GM23338 (cell line): ENCODE measurements at regions not wholly inside any gene's neighbourhood (a gene's known extent, or its start where the extent isn't known, plus 50 kb on each side); places are given as distances from the start of the nearest gene placed in this dataset.

Experiments used
- ATAC-seq: fragments of 200-7000 bp; cut with Tn5 transposase; 3 replicates; pipeline ENCODE4 v1.9.1; 2020
- DNase-seq: peaks from one replicate; pipeline ENCODE4 v3.0.0-alpha.2; 2015; ENCODE audit warnings: low spot score
- H2AFZ ChIP-seq: fragments of 200-600 bp; sonication (generic); 2 replicates; pipeline ENCODE4 v1.8.0; 2016; ENCODE audit warnings: antibody characterized with exemption, mild to moderate bottlenecking, moderate library complexity
- H3F3A ChIP-seq: fragments of 200-600 bp; sonication (generic); replicated peaks from 2 replicates; pipeline ENCODE4 v1.8.0; 2017; ENCODE audit warnings: antibody characterized with exemption, mixed run types, low read depth
- H3K27ac ChIP-seq: fragments of 200-600 bp; sonication (generic); 2 replicates; pipeline ENCODE4 v1.6.1; 2016; ENCODE audit warnings: low read depth
- H3K27me3 ChIP-seq: fragments of 200-600 bp; sonication (generic); 2 replicates; pipeline ENCODE4 v1.8.0; 2016; ENCODE audit warnings: mild to moderate bottlenecking, mixed run types, moderate library complexity; ENCODE audit not compliant: insufficient read depth
- H3K36me3 ChIP-seq: fragments of 200-600 bp; sonication (generic); 2 replicates; pipeline ENCODE4 v1.8.0; 2016; ENCODE audit warnings: mild to moderate bottlenecking; ENCODE audit not compliant: insufficient read depth
- H3K4me1 ChIP-seq: fragments of 200-600 bp; sonication (generic); 2 replicates; pipeline ENCODE4 v1.8.0; 2016; ENCODE audit warnings: mild to moderate bottlenecking, moderate library complexity; ENCODE audit not compliant: insufficient read depth
- H3K4me2 ChIP-seq: fragments of 200-600 bp; sonication (generic); 2 replicates; pipeline ENCODE4 v1.7.1; 2017; ENCODE audit warnings: mixed run types
- H3K4me3 ChIP-seq: fragments of 200-600 bp; sonication (generic); 2 replicates; pipeline ENCODE4 v1.6.1; 2016; ENCODE audit warnings: mixed run types
- H3K79me2 ChIP-seq: fragments of 200-600 bp; sonication (generic); replicated peaks from 2 replicates; pipeline ENCODE4 v1.8.0; 2017; ENCODE audit warnings: mild to moderate bottlenecking; ENCODE audit not compliant: insufficient read depth
- H3K9me2 ChIP-seq: fragments of 200-600 bp; sonication (generic); 2 replicates; pipeline ENCODE4 v1.8.0; 2017; ENCODE audit not compliant: insufficient read depth
- H4K20me1 ChIP-seq: fragments of 200-600 bp; sonication (generic); replicated peaks from 2 replicates; pipeline ENCODE4 v1.8.0; 2017; ENCODE audit warnings: mild to moderate bottlenecking; ENCODE audit not compliant: insufficient read depth
- H3K27ac Mint-ChIP-seq: 2 replicates; pipeline ENCODE4 v1.8.0; 2020; ENCODE audit warnings: inconsistent platforms, mild to moderate bottlenecking, moderate library complexity, mixed read lengths
- H3K27me3 Mint-ChIP-seq: 3 replicates; pipeline ENCODE4 v1.8.0; 2022; ENCODE audit warnings: low read depth, mild to moderate bottlenecking, moderate library complexity, mixed read lengths, inconsistent platforms; ENCODE audit not compliant: insufficient read depth, poor library complexity
- H3K36me3 Mint-ChIP-seq: 3 replicates; pipeline ENCODE4 v1.8.0; 2021; ENCODE audit warnings: low read depth, mild to moderate bottlenecking, inconsistent platforms, moderate library complexity, mixed read lengths
- H3K4me1 Mint-ChIP-seq: 3 replicates; pipeline ENCODE4 v1.8.0; 2020; ENCODE audit warnings: mild to moderate bottlenecking, inconsistent platforms, mixed read lengths
- H3K4me3 Mint-ChIP-seq: 3 replicates; pipeline ENCODE4 v1.8.0; 2021; ENCODE audit warnings: moderate library complexity, mild to moderate bottlenecking, inconsistent platforms, mixed read lengths
- H3K9me3 Mint-ChIP-seq: 3 replicates; pipeline ENCODE4 v1.8.0; 2020; ENCODE audit warnings: moderate library complexity, mild to moderate bottlenecking, inconsistent platforms, mixed read lengths
- CTCF ChIP-seq, 2 experiments: fragments of 200-600 bp in 1 of 2; sonication (generic) in 1 of 2; conservative IDR thresholded peaks; 2 replicates each; pipeline versions ENCODE4 v1.5.1 to v1.6.1; 2016 to 2017; ENCODE audit warnings: antibody characterized with exemption in 2 of 2, low read depth in 2 of 2, mild to moderate bottlenecking in 2 of 2, moderate library complexity in 1 of 2
- EZH2 ChIP-seq: fragments of 200-600 bp; sonication (generic); IDR thresholded peaks from one replicate; pipeline ENCODE4 v1.8.0; 2017; ENCODE audit warnings: antibody characterized with exemption, mild to moderate bottlenecking, low read depth; ENCODE audit not compliant: unreplicated experiment
- EZH2phosphoT487 ChIP-seq: fragments of 200-600 bp; sonication (generic); IDR thresholded peaks from one replicate; pipeline ENCODE4 v1.8.1; 2018; ENCODE audit warnings: antibody characterized with exemption; ENCODE audit not compliant: unreplicated experiment
- POLR2AphosphoS5 ChIP-seq: IDR thresholded peaks from 2 replicates; pipeline ENCODE4 v1.6.1; 2016; ENCODE audit warnings: antibody characterized with exemption, low read depth
- REST ChIP-seq: IDR thresholded peaks from one replicate; pipeline ENCODE4 v1.6.1; 2018; ENCODE audit warnings: antibody characterized with exemption; ENCODE audit not compliant: unreplicated experiment
- ZNF331 ChIP-seq: fragments of 250-450 bp; sonication (Bioruptor Pico); IDR thresholded peaks from 2 replicates; pipeline ENCODE4 v1.5.0; 2020; ENCODE audit warnings: low read depth, mild to moderate bottlenecking, moderate library complexity

- TF ChIP-seq REST = no peak
- no peak for TF ChIP-seq ZNF331 (CRISPR knock-in tag)
- TF ChIP-seq EZH2phosphoT487 = no peak
- TF ChIP-seq CTCF (conservative IDR thresholded peaks at IDR 0.05; ENCODE audit: low read depth in 2 of 2) = no peak
- TF ChIP-seq POLR2AphosphoS5 = no peak
- TF ChIP-seq EZH2 = no peak
Observed at GRCh38 chr12:90257927-90258624, 549.4 kb upstream of the ATP2B1 start (continued).

- Histone ChIP-seq H3K27ac (no peak overlapping the region), H2AFZ (no peak overlapping the region), H3K9me2 (peaks cover 3% of the 10 kb centered on the region; the same call in 1 of the 2 replicates), H3K4me3 (no peak overlapping the region), H4K20me1 (no peaks in the 10 kb centered on the region), H3K36me3 (no peaks in the 10 kb centered on the region), H3K4me1 (peaks cover 4% of the 10 kb centered on the region; the same call in 1 of the 2 replicates), H3F3A (no peaks in the 10 kb centered on the region), H3K4me2 (no peak overlapping the region), H3K79me2 (no peaks in the 10 kb centered on the region), H3K27me3 (no peaks in the 10 kb centered on the region)
- H3K9me3 Mint-ChIP-seq = no peaks in the 10 kb centered on the region
- ATAC-seq = no peak
- H3K4me1 Mint-ChIP-seq = no peaks in the 10 kb centered on the region; the same call in 1 of the 3 replicates
- TF ChIP-seq CTCF (conservative IDR thresholded peaks at IDR 0.05; ENCODE audit: low read depth in 2 of 2) = no peak
- H3K36me3 Mint-ChIP-seq = no peaks in the 10 kb centered on the region
- H3K27ac Mint-ChIP-seq = no peak overlapping the region
- no peak overlapping the region for H3K4me3 Mint-ChIP-seq
- no peak for DNase-seq
- no peaks in the 10 kb centered on the region for H3K27me3 Mint-ChIP-seq
Observed at GRCh38 chr12:90254796-90255195, 546.2 kb upstream of the ATP2B1 start.
